GM18507 (cell line): ENCODE measurements at regions not wholly inside any gene's neighbourhood (a gene's known extent, or its start where the extent isn't known, plus 50 kb on each side); places are given as distances from the start of the nearest gene placed in this dataset.
A peak's percentile ranks its signal among the peaks of the same experiment; 100 is the strongest.

ENCODE experiments used
- DNase-seq: peaks from one replicate; pipeline ENCODE4 v3.0.0; 2011; ENCODE audit warnings: low read depth; ENCODE audit not compliant: insufficient read length; ENCODE audit errors: extremely low spot score
- FAIRE-seq: peaks from 2 replicates; lab custom pipeline; 2011; peaks lifted over from hg19 to GRCh38; lab: Jason Lieb, UNC

GRCh38 chr4:3343358-3343757 is 50.5 kb downstream of the RGS12 start:
- DNase-seq (no peak), FAIRE-seq (no peak)

GRCh38 chr4:3344104-3344503 is 51.3 kb downstream of the RGS12 start:
- no peak for FAIRE-seq
- DNase-seq: no peak

DNA sequence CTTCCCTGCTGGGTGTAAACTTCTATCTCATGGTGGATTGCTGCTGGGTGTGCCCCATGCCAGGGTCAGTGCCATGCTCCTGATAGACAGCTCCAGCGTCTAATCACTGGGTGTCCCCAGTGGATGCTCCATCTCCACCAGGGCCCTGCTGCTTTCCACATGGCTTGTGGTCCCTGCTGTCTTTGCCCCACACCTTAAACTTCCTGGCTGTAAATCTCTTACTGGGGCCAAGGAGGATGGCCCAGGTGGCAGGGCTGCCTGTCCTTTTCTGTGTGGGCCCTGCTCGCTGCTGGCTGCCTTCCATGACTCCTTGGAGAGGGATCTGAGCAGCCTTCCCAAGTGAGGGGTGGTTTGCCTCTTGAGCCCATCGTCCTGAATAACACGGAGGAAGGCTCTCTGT is 51.8 kb downstream of the RGS12 start:
- no peak for FAIRE-seq

GRCh38 chr4:3345384-3345783 is 52.6 kb downstream of the RGS12 start:
- FAIRE-seq (no peak), DNase-seq (no peak)

More for the DNA sequence above, 51.8 kb downstream of the RGS12 start:
- DNase-seq: no peak

- peak; percentile 56 for DNase-seq
- FAIRE-seq: peak; percentile 92
Measured at GRCh38 chr4:3346146-3346545, 53.3 kb downstream of the RGS12 start.

DNA sequence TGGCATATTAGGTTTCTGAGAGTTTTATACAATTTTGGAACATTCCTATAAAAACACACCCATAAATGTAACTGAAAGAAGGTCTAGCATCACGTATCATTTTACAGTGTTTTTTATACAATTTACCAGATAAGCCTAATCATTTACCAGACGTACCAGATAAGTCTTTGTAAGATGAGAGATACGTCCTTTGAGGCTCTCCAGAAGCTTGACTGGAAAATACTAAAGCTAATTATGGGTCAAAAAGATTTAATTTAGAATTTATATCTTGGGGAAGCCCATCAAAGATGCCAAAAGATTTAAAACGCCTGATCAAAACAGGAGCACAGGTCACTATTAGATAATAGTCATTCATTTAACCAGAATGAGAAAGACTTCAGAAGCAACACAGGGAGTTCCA is 55.0 kb downstream of the RGS12 start:
- no peak for FAIRE-seq
- no peak for DNase-seq

GRCh38 chr4:3348621-3349020 is 55.8 kb downstream of the RGS12 start:
- DNase-seq (no peak), FAIRE-seq (no peak)

- FAIRE-seq: no peak
- no peak for DNase-seq
Measured at GRCh38 chr4:3349116-3349515, 56.3 kb downstream of the RGS12 start.

GRCh38 chr4:3351997-3352396 is 59.2 kb downstream of the RGS12 start:
- DNase-seq (no peak), FAIRE-seq (no peak)

DNA sequence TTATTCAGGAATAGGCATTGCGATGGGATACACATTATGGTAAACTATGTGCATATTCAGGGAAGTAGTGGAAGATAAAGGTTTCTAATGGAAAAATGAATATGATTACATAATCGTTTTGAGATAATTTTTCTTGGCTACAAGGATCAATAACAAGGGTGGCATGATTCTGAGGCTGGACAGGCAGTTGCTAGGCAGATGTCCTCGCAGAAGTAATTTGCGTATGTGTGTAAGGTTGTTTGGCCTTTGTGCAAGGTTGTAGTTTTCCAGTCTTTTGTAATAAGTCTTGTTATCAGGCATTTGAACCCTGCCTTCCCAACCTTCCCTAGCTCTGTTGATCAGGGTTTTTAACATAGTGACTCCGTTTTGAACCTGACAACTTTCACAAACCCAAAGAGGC is 59.7 kb downstream of the RGS12 start:
- DNase-seq: no peak
- no peak for FAIRE-seq

DNA sequence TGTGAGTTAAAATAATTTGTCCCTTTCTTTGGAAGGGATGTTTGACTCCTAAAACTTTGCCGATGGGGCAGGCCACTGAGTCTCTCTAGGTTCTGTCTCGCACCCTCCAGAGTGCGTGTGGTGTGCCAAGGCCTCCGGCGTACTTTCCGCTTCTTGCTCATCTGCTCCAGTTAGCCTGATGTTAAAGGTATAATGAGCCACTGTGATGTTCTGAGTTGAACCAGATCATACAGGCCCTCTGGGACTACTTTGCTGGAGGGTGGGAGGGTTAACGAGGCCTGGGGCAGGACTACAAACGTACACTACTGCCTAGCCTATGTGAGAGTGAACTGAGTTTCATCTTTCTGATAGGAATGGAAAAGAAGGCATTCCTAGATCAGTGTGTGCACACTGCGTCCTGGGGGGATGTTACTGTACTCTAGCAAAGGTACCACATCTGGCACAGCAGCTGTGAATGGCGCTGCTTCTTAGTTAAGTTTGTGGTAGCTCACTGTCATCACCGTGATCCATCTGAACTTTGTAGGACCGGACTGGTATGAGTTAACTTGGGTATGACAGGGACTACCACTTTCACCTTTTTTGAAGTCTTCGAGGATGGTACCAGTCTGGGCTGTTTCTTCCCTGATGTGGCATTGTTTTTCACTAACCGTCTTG is 60.2 kb downstream of the RGS12 start:
- no peak for FAIRE-seq

DNA sequence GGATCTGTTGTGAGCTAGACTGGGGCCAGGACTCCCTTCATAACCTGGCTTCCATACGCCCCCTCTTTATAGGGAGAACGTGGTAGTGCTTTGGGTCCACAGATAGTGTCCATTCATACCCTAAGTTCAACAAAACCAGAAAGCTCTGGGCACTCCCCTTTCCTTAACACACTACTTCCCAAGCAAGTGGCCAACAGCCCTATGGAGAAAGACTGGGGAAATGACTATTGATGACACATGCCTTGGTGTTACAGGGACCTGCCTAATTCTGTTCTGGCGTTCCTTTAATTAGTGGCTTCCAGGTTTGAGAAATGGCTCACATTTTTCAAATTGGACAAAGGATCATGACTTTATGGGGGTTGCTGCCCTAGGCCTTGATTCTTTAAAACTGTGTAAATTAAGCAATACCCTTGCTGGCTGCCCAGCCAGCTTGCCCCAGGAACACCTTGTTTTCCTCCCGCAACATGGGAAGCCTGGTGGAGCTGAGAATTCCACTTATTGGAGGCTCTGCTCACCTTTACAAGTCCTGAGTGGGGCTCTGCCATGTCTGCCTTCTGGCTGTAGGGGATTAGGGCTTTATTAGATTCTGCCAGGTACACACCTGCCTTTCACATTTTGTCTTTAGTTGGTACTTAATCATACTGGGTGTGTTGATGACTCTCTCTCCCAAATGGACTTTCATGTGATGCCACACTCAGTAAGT is 61.1 kb downstream of the RGS12 start:
- FAIRE-seq: no peak
- DNase-seq: no peak

More for the DNA sequence above, 60.2 kb downstream of the RGS12 start:
- DNase-seq: no peak

DNA sequence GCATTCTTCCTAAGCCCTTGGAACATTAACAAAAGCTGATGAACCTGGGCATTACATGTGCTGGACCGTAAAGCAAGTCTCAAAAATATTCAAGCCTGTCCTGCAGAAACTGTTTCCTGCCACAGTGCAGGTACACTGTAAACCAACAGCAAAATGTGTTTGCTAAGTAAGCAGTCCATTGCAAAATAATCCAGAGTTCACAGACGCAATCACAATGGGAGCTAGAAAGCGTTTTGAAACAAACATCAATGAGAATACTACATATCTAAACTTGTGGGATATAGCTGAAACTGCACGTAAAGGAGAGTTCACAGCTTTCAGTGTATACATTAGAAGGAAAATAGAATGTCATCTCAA is 61.6 kb downstream of the RGS12 start:
- DNase-seq (no peak), FAIRE-seq (no peak)

DNA sequence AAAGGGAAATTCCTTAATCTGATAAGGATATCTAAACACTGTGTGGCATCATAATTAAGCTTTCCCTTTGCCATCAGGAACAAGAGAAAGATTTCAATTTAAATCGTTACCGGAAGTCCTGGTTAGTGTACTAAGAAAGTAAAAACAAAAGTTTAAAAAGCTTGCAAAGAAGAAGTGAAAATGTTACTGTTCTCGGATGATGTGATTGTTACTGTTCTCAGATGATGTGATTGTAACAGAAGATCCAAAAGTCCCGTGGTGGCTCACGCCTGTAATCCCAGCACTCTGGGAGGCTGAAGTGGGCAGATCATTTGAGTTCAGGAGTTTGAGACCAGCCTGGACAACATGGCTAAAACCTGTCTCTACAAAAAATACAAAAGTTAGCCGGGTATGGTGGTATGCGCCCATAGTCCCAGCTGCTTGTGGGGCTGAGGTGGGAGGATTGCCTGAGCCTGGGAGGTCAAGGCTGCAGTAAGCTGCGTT is 62.5 kb downstream of the RGS12 start:
- peak; percentile 98 for FAIRE-seq

DNA sequence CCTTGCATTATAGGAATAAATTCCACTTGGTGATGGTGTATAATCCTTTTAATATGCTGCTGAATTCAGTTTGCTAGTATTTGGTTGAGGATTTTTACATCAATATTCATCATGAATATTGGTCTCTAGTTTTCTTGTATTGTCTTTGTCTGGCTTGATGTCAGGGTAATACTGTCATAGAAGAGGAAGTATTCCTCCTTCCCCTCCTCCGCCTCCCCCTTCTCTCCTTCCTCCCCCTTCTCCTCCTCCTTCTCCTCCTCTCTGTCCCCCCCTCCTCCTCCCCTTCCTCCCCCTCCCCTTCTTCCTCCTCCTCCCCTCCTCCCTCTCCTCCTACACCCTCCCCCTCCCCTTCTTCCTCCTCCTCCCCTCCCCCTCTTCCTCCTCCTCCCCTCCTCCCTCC is 65.8 kb downstream of the RGS12 start:
- no peak for DNase-seq
- no peak for FAIRE-seq

More for the DNA sequence above, 62.5 kb downstream of the RGS12 start:
- DNase-seq: no peak

DNA sequence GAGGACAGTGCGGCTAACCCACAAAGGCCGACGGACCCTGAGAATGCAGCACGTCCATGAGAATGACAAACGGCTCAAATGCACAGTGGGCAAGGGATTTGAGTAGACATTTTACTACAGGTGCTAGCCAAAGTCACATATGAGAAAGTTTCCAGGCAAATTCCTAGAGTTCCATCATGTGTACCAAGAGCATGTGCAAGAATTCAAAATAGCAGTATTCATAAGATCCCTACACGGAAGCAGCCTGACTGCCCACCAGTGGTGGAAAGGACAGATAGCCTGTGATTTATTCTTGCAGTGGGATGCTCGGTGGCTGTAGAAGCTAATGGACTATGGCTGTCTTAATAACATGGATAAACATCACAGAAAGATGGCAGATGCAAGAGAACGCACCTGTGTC is 68.0 kb downstream of the RGS12 start:
- no peak for FAIRE-seq
- DNase-seq: no peak

DNA sequence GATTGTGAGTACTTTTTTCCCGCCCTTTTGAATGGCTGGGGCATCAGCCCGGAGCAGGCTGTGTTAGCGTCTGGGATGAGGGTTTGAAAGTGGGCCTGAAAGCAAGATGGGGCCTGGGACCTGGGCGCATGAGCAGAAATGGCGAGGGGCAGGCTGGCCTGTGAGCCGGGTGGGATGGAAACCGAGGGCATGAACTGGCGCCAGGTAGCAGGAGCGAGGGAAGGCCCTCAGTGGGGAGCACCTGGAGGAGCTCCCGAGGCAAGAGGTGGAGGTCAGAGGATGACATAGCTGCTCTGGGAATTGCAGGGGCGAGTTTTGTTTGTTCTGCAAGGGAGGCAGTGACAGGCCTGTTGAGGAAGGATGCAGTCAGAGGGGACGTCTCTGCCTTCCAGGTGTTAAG is 68.6 kb downstream of the RGS12 start:
- no peak for DNase-seq
- FAIRE-seq: no peak

- FAIRE-seq (no peak), DNase-seq (no peak)
Measured at GRCh38 chr4:3361896-3362295, 69.1 kb downstream of the RGS12 start.

DNA sequence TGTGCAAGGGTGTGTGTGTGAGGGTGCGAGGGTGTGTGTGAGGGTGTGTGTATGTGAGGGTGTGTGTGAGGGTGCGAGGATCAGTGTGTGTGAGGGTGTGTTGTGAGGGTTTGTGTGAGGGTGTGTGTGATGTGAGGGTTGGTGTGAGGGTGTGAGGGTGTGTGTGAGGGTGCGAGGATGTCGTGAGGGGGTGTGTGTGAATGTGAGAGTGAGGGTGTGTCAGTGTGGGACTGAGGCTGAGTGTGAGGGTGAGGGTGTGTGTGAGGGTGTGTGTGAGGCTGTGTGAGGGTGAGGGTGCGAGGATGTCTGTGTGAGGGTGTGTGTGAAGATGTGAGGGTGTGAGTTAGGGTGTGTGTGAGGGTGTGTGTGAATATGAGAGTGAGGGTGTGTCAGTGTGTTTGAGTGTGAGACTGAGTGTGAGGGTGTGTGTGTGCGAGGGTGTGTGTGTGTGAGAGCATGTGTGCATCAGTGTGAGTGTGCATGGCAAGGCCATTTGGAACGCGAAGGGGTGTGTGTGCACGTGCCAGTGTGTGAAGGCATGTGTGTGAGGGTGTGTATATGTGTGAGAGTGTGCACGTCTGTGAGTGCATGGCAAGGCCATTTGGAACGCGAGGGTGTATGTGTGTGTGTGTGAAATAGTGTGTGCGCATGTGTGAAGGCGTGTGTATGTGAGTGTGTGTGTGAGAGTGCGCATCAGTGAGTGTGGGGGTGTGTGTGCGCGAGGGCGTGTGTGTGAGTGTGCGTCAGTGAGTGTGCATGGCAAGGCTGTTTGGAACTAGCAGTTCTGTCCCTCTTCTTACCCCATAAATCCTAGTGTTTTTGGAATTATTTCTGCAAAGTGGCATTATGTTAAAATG is 69.8 kb downstream of the RGS12 start:
- FAIRE-seq (no peak), DNase-seq (no peak)

GRCh38 chr4:3363411-3364141 is 70.8 kb downstream of the RGS12 start:
- FAIRE-seq: no peak
- no peak for DNase-seq
